Endothelial cell of umbilical vein (primary cell): ENCODE measurements at regions not wholly inside any gene's neighbourhood (a gene's known extent, or its start where the extent isn't known, plus 50 kb on each side); places are given as distances from the start of the nearest gene placed in this dataset.

Source experiments
- BruUV-seq: library from RNA; stranded (reverse); fragments of 400-500 nt; replicated peaks from 2 replicates; lab custom pipeline; 2021; lab: Mats Ljungman, UMichigan
- CTCF ChIA-PET: fragments of 300-600, 350-600 bp; sonication (Branson Sonifier 250); formaldehyde crosslinking; loops from one replicate; lab custom pipeline; 2021; ENCODE audit warnings: antibody characterized with exemption, inconsistent platforms; lab: Charles Lee
- POLR2A ChIA-PET: fragments of 300-600, 350-600 bp; sonication (Branson Sonifier 250); formaldehyde crosslinking; loops from one replicate; lab custom pipeline; 2021; ENCODE audit warnings: antibody characterized with exemption, inconsistent platforms; lab: Charles Lee
- DNase-seq: peaks from one replicate; pipeline ENCODE4 v3.0.0-alpha.2; 2011; ENCODE audit warnings: low read depth, low spot score
- FAIRE-seq: peaks from 2 replicates; lab custom pipeline; 2011; peaks lifted over from hg19 to GRCh38; lab: Jason Lieb, UNC
- H2AFZ ChIP-seq: 2 replicates; pipeline ENCODE4 v1.6.0; 2012; ENCODE audit warnings: low read depth, low read length, control low read depth, inconsistent platforms
- H3K27ac ChIP-seq: 2 replicates; pipeline ENCODE4 v1.5.1; 2011; ENCODE audit warnings: low read depth, mild to moderate bottlenecking, control low read depth, low read length, moderate library complexity; ENCODE audit not compliant: insufficient read depth
- H3K27me3 ChIP-seq, 2 experiments: 2 replicates each; pipeline versions ENCODE4 v1.6.0 to v1.6.1; 2011; ENCODE audit warnings: low read length in 2 of 2, mixed read lengths in 1 of 2; ENCODE audit not compliant: control insufficient read depth in 2 of 2, insufficient read depth in 2 of 2
- H3K36me3 ChIP-seq, 2 experiments: 2 replicates in 1 of 2; 3 replicates in 1 of 2; pipeline ENCODE4 v1.5.1; 2011; ENCODE audit warnings: low read length in 2 of 2, mild to moderate bottlenecking in 1 of 2, moderate library complexity in 1 of 2; ENCODE audit not compliant: control insufficient read depth in 2 of 2, insufficient read depth in 2 of 2; ENCODE audit errors: extremely low read depth in 1 of 2
- H3K4me1 ChIP-seq: 3 replicates; pipeline ENCODE4 v1.5.1; 2011; ENCODE audit warnings: mild to moderate bottlenecking, low read length; ENCODE audit not compliant: control insufficient read depth, insufficient read depth; ENCODE audit errors: extremely low read depth
- H3K4me2 ChIP-seq: 2 replicates; pipeline ENCODE4 v1.6.1; 2011; ENCODE audit warnings: low read length, control low read depth, mixed read lengths; ENCODE audit not compliant: insufficient read depth
- H3K4me3 ChIP-seq, 3 experiments: fragments of 200-600 bp in 1 of 3; sonication (generic), shearing (Covaris generic) in 1 of 3; replicated peaks in 1 of 3; 2 replicates each; pipeline ENCODE4 v1.5.1; 2011 to 2016; ENCODE audit warnings: control low read depth in 3 of 3, low read length in 3 of 3, mild to moderate bottlenecking in 2 of 3, inconsistent platforms in 1 of 3, low read depth in 1 of 3, moderate library complexity in 1 of 3; ENCODE audit not compliant: insufficient read depth in 1 of 3
- H3K79me2 ChIP-seq: 2 replicates; pipeline ENCODE4 v1.6.0; 2012; ENCODE audit warnings: low read length, inconsistent platforms; ENCODE audit not compliant: control insufficient read depth, insufficient read depth
- H3K9ac ChIP-seq: replicated peaks from 2 replicates; pipeline ENCODE3; 2011; ENCODE audit warnings: low read length, control low read depth; ENCODE audit not compliant: insufficient read depth; ENCODE audit errors: extremely low read depth
- H3K9me1 ChIP-seq: replicated peaks from 3 replicates; pipeline ENCODE4 v1.6.0; 2011; ENCODE audit warnings: mild to moderate bottlenecking, low read length; ENCODE audit not compliant: control insufficient read depth, insufficient read depth; ENCODE audit errors: extremely low read depth
- H3K9me3 ChIP-seq: replicated peaks from 2 replicates; pipeline ENCODE4 v1.5.1; 2012; ENCODE audit warnings: low read length, inconsistent platforms; ENCODE audit not compliant: control insufficient read depth, insufficient read depth
- H4K20me1 ChIP-seq: replicated peaks from 2 replicates; pipeline ENCODE3; 2011; ENCODE audit warnings: mild to moderate bottlenecking, low read length; ENCODE audit not compliant: control insufficient read depth, insufficient read depth; ENCODE audit errors: extremely low read depth
- CTCF ChIP-seq, 2 donors: IDR thresholded peaks; 1 replicate in 1 of 2; 2 replicates in 1 of 2; pipeline ENCODE4 v1.5.1; 2011; ENCODE audit warnings: low read length in 2 of 2, mild to moderate bottlenecking in 2 of 2, moderate library complexity in 2 of 2, control low read depth in 1 of 2, inconsistent platforms in 1 of 2, low read depth in 1 of 2; ENCODE audit not compliant: insufficient read depth in 1 of 2; ENCODE audit errors: extremely low read depth in 1 of 2
- EZH2 ChIP-seq: IDR thresholded peaks from 2 replicates; pipeline ENCODE4 v1.6.1; 2012; ENCODE audit warnings: borderline replicate concordance, low read depth, mild to moderate bottlenecking, moderate library complexity, low read length, inconsistent platforms; ENCODE audit not compliant: severe bottlenecking
- FOS ChIP-seq: IDR thresholded peaks from 2 replicates; pipeline ENCODE4 v1.6.1; 2011; ENCODE audit warnings: mild to moderate bottlenecking, low read length, moderate library complexity, borderline replicate concordance; ENCODE audit not compliant: insufficient read depth
- GATA2 ChIP-seq: IDR thresholded peaks from 2 replicates; pipeline ENCODE4 v1.7.0; 2011; ENCODE audit warnings: low read depth, mild to moderate bottlenecking, moderate library complexity, mixed read lengths, low read length; ENCODE audit not compliant: insufficient read length, insufficient read depth
- JUN ChIP-seq: IDR thresholded peaks from 2 replicates; pipeline ENCODE4 v1.6.1; 2011; ENCODE audit warnings: borderline replicate concordance, low read depth; ENCODE audit not compliant: insufficient read length, insufficient read depth
- MAX ChIP-seq: IDR thresholded peaks from 2 replicates; pipeline ENCODE4 v1.6.1; 2011; ENCODE audit not compliant: insufficient read depth, insufficient read length
- MYC ChIP-seq: IDR thresholded peaks from one replicate; pipeline ENCODE4 v1.6.1; 2011; ENCODE audit warnings: mild to moderate bottlenecking, low read depth, low read length
- POLR2A ChIP-seq: IDR thresholded peaks from 2 replicates; pipeline ENCODE4 v1.6.1; 2012; ENCODE audit warnings: low read depth, mild to moderate bottlenecking, control low read depth, low read length
- POLR2AphosphoS5 ChIP-seq: IDR thresholded peaks from 2 replicates; pipeline ENCODE4 v1.6.1; 2012; ENCODE audit warnings: low read depth, mild to moderate bottlenecking, control low read depth, low read length, moderate library complexity; ENCODE audit not compliant: insufficient read depth
- dilution Hi-C: fragments of 300-500 bp; cut with MboI; formaldehyde crosslinking; loops from one replicate; pipeline ENCODE4 v1.15.0; 2019; ENCODE audit warnings: low sequenced_read_pairs; ENCODE audit not compliant: extremely low pct_ligation_motif_present
- intact Hi-C: fragments of 100-400 bp; cut with micrococcal nuclease; formaldehyde crosslinking; loops from one replicate; pipeline ENCODE4 v1.10.0; 2022

GRCh38 chr2:53177327-53177726 lies 590.3 kb upstream of the CHAC2 start:
- POLR2A ChIA-PET: no interaction called here
- H3K27me3 ChIP-seq: no peaks in the 10 kb centered on the region
- TF ChIP-seq GATA2 (no peak), JUN (no peak), MAX (no peak), POLR2AphosphoS5 (no peak), MYC (no peak), FOS (no peak), CTCF (IDR thresholded peaks at IDR 0.05; ENCODE audit: extremely low read depth in 1 of 2, insufficient read depth in 1 of 2, low read depth in 1 of 2, low read length in 2 of 2) (no peak), POLR2A (no peak), EZH2 (no peak)
- H4K20me1 ChIP-seq: no peaks in the 10 kb centered on the region
- intact Hi-C loops (no loop called here), dilution Hi-C loops (no loop called here)
- no peak overlapping the region for H3K9ac ChIP-seq
- no peak overlapping the region for H3K4me2 ChIP-seq
- no peaks in the 10 kb centered on the region for H3K4me1 ChIP-seq
- no peaks in the 10 kb centered on the region for H3K9me1 ChIP-seq
- no peaks in the 10 kb centered on the region for H3K9me3 ChIP-seq
- no TSS peak for BruUV-seq
- FAIRE-seq (no peak), DNase-seq (no peak)
- H3K79me2 ChIP-seq: no peaks in the 10 kb centered on the region
- no peak overlapping the region for H3K4me3 ChIP-seq
- no peak overlapping the region for H3K27ac ChIP-seq
- CTCF ChIA-PET: no interaction called here
- H2AFZ ChIP-seq: no peak overlapping the region
- H3K36me3 ChIP-seq: no peaks in the 10 kb centered on the region
